ENCODE measurements at regions not wholly inside any gene's neighbourhood (a gene's known extent, or its start where the extent isn't known, plus 50 kb on each side); places are given as distances from the start of the nearest gene placed in this dataset.

DNA sequence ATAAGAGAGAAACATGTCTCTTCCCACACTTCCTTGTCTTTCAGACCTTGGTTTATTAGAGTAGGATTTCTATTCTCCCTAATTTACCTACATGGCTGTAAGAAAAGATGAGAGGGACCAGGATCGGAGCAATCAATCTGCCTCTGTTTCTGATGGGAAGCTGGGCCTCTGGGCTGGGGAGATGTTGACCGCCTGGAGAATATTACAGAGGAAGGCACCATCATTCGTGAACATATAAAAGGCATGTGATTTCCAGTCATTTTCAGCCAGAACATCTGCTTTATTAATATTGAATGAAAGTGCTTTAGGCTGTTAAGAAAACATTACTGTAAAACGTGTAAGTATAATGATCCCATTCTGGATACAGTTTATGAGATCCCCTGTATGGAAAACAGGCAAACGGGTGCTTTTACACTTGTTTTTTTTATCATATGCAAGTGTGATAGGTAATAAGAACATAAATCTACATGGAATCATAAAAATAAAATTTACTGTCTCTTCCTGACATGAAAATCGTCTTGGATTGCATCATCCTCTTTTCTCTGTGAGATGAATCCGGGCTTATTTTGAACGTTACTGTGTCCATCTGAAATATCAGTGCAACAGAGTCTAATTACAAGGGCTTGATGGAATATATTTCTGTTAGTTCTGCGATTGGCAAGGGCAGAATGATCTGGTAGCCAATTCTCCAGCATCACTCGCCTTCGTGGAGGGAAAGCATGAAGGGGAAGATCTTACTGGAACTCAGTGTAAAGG lies 94.5 kb upstream of the BAIAP2L1 start:
- Mint-ChIP-seq H3K27me3 (peaks cover 5% of the 10 kb centered on the region), H3K4me1 (no peaks in the 10 kb centered on the region)
- ATAC-seq, result no peak

DNA sequence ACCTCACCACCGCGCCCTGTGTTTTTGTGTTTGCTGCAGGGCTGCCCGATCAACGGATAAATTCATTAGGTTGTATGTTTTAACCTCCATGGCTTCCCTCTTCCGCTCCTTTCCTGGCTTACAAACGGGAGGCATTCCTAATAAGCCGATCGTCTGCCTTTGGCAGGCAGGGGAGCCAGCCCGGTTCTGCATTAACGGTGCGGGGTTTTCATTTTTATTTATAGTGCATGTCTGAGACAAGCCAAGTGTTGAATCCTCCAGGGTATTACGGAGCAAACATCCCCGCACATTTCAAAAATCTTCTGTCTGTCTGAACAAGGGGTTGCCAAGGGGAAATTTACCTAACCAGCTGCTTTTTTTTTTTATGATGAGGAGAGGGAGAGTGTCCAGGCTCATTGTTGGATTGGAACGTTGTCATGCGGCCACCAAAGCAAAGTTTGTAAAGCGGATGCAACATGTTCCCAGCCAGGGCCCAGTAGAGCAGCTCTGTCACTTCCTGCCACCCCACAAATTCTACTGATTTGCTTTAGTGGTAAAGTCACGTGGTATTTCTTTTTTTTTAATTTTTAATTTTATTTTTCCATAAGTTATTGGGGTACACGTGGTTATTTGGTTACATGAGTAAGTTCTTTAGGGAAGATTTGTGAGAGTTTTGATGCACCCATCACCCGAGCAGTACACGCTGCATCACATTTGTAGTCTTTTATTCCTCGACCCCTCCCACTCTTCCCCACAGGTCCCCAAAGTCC lies 92.3 kb upstream of the BAIAP2L1 start:
- ATAC-seq (no peak), DNase-seq (no peak)
- H3K9me3 Mint-ChIP-seq, result peaks cover 14% of the 10 kb centered on the region
- no peak overlapping the region for H3K4me3 Mint-ChIP-seq
- no peaks in the 10 kb centered on the region for H3K4me1 Mint-ChIP-seq
- H3K36me3 Mint-ChIP-seq (ENCODE audit: low read depth), result no peaks in the 10 kb centered on the region
- peaks cover 2% of the 10 kb centered on the region for H3K27me3 Mint-ChIP-seq
- H3K27ac Mint-ChIP-seq, result no peak overlapping the region

More for the DNA sequence above, 94.5 kb upstream of the BAIAP2L1 start:
- Mint-ChIP-seq H3K36me3 (ENCODE audit: low read depth) (no peaks in the 10 kb centered on the region), H3K4me3 (no peak overlapping the region), H3K9me3 (peaks cover 22% of the 10 kb centered on the region), H3K27ac (no peak overlapping the region)
- no peak for DNase-seq

GRCh38 chr7:98488167-98488566 lies 87.3 kb upstream of the BAIAP2L1 start:
- no peak overlapping the region for H3K27ac Mint-ChIP-seq

GRCh38 chr7:98483964-98484545 lies 83.2 kb upstream of the BAIAP2L1 start:
- Mint-ChIP-seq H3K9me3 (peaks cover 4% of the 10 kb centered on the region), H3K4me3 (no peak overlapping the region), H3K27ac (no peak overlapping the region), H3K27me3 (peaks cover 6% of the 10 kb centered on the region), H3K4me1 (no peaks in the 10 kb centered on the region), H3K36me3 (ENCODE audit: low read depth) (no peaks in the 10 kb centered on the region)
- no peak for ATAC-seq
- DNase-seq, result no peak

More at GRCh38 chr7:98488167-98488566, 87.3 kb upstream of the BAIAP2L1 start:
- H3K36me3 Mint-ChIP-seq (ENCODE audit: low read depth), result no peaks in the 10 kb centered on the region
- H3K27me3 Mint-ChIP-seq, result peaks cover 6% of the 10 kb centered on the region
- DNase-seq, result no peak
- peaks cover 4% of the 10 kb centered on the region for H3K9me3 Mint-ChIP-seq
- H3K4me3 Mint-ChIP-seq, result no peak overlapping the region
- no peaks in the 10 kb centered on the region for H3K4me1 Mint-ChIP-seq
- no peak for ATAC-seq

DNA sequence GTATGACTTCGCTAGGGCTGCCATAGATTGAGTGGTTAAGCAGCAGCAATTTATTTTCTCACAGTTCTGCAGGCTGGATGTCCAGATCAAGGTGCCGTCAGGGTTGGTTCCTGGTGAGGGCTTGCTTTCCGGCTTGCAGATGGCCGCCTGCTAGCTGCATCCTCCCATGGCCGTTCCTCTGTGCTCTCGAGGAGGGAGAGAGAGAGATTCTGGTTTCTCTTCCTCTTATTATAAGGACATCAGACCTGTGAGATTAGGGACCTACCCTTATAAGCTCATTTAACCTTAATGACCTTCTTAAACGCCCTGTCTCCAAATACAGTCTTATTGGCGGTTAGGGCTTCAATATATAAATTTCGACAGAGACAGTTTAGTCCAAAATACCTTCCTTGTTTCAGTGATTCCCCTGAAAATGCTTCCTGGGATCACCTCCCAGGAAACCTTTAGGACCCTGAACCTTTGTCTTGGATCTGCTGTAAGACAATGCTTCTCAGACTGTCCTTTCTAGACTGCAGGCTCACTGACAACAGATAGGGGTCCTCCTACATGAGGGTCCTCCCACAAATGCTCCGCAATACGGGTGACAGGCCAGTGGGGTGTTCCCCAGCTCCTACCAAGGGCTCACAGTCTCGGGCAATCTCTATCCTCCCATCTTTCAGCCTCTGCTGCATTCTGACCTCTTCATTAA lies 82.5 kb upstream of the BAIAP2L1 start:
- Mint-ChIP-seq H3K27ac (no peak overlapping the region), H3K27me3 (peaks cover 6% of the 10 kb centered on the region), H3K36me3 (ENCODE audit: low read depth) (no peaks in the 10 kb centered on the region), H3K4me1 (no peaks in the 10 kb centered on the region), H3K9me3 (peaks cover 4% of the 10 kb centered on the region), H3K4me3 (no peak overlapping the region)
- DNase-seq (no peak), ATAC-seq (no peak)

DNA sequence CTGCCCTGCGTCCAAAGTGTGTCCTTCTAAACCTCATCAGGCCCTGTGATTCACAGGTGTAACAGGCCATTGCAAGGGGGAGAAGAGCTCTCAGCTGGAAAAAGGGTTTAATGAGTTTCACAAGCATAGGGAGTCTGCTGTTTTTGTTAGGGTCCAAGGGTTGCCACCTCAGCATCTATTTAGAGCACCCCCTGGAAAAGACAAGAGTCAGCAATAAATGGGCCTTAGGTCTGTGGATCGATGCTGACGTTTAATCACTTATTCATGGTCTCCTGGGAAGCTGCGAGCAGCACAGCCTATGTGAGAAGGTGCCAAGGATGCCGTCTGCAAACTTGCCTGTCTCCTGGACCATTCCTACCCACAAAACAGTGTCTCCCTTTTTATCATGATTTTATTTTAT lies 78.4 kb upstream of the BAIAP2L1 start:
- Mint-ChIP-seq H3K4me3 (no peak overlapping the region), H3K27me3 (peaks cover 4% of the 10 kb centered on the region), H3K27ac (no peak overlapping the region), H3K9me3 (no peaks in the 10 kb centered on the region), H3K36me3 (ENCODE audit: low read depth) (no peaks in the 10 kb centered on the region), H3K4me1 (no peaks in the 10 kb centered on the region)
- DNase-seq (no peak), ATAC-seq (no peak)

GRCh38 chr7:98475352-98475751 lies 74.5 kb upstream of the BAIAP2L1 start:
- ATAC-seq, result no peak
- H3K4me3 Mint-ChIP-seq, result no peak overlapping the region

GRCh38 chr7:98474558-98474957 lies 73.7 kb upstream of the BAIAP2L1 start:
- Mint-ChIP-seq H3K4me1 (peaks cover 3% of the 10 kb centered on the region), H3K4me3 (no peak overlapping the region), H3K36me3 (ENCODE audit: low read depth) (no peaks in the 10 kb centered on the region), H3K27me3 (peaks cover 31% of the 10 kb centered on the region), H3K27ac (no peak overlapping the region), H3K9me3 (no peaks in the 10 kb centered on the region)
- DNase-seq, result no peak
- ATAC-seq, result no peak

More at GRCh38 chr7:98475352-98475751, 74.5 kb upstream of the BAIAP2L1 start:
- DNase-seq, result no peak
- Mint-ChIP-seq H3K4me1 (peaks cover 3% of the 10 kb centered on the region), H3K36me3 (ENCODE audit: low read depth) (no peaks in the 10 kb centered on the region), H3K27ac (no peak overlapping the region), H3K9me3 (no peaks in the 10 kb centered on the region), H3K27me3 (peaks cover 24% of the 10 kb centered on the region)

DNA sequence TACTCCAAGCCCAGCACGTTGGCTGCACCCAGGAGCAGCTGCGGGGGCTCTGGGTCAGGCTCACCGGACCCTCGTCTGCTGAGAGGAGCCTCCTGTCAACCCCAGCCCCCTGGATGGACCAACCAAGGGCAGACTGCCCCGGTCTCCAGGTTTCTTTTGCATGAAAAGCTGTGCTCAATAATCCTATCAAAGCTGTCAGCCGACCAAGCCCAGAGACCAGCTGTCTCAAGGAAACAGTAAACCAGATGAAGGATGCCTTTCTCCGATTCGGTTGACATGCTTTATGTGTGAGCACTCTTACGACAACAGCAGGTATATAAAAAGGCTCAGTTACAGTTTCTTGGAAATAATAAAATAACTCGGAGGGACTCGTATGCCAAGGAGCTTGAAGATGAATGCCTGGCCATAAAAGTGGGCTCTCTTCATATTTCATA lies 71.6 kb upstream of the BAIAP2L1 start:
- ATAC-seq (no peak), DNase-seq (no peak)
- H3K36me3 Mint-ChIP-seq (ENCODE audit: low read depth), result no peaks in the 10 kb centered on the region
- no peaks in the 10 kb centered on the region for H3K9me3 Mint-ChIP-seq
- H3K27me3 Mint-ChIP-seq, result peaks cover 34% of the 10 kb centered on the region
- H3K4me1 Mint-ChIP-seq, result peaks cover 3% of the 10 kb centered on the region
- no peak overlapping the region for H3K4me3 Mint-ChIP-seq
- no peak overlapping the region for H3K27ac Mint-ChIP-seq

DNA sequence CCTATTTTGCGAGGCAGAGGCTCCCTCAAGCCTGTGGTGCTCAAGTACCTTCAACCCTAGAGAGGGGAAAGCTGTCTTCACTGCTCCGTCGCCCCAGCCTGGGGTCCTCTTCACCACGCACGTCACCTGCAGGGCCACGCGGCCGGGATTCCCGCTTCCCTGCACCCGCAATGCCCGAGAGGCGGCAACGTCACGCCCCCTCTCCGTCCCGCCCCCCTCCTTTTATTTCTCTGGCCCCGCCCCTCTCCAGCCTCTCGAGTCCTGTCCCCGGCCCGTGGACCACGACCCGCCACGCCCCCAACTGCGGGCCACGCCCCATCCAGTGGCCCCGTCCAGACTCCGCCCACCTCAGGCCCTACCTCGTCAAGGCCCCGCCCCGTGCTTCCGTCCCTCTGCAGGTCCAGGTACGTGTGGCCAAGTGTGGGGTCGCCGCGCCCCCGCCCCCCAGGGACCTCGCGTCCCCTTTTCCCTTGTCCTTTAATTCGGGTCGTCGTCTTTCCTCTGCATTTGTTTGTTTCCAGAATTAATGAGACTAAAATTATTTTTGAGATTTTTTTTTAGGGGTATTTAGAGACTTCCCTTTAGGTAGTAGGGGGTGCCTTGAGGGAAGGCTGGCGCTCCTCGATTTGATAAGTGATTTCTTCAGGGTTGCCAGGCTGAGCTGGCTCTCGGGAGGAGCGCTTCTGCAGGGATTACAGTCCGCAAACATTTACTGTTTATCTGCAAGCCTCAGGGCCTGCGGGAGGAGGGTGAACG lies 69.8 kb upstream of the BAIAP2L1 start:
- ATAC-seq, result no peak
- no peaks in the 10 kb centered on the region for H3K9me3 Mint-ChIP-seq
- H3K27ac Mint-ChIP-seq, result no peak overlapping the region
- no peaks in the 10 kb centered on the region for H3K36me3 Mint-ChIP-seq (ENCODE audit: low read depth)
- DNase-seq, result peak; percentile 21
- H3K27me3 Mint-ChIP-seq, result peaks cover 33% of the 10 kb centered on the region
- peaks cover 3% of the 10 kb centered on the region for H3K4me1 Mint-ChIP-seq
- no peak overlapping the region for H3K4me3 Mint-ChIP-seq

- Mint-ChIP-seq H3K4me1 (peaks cover 3% of the 10 kb centered on the region), H3K27ac (no peak overlapping the region), H3K4me3 (no peak overlapping the region)
Observed at GRCh38 chr7:98469088-98469487, 68.2 kb upstream of the BAIAP2L1 start.

DNA sequence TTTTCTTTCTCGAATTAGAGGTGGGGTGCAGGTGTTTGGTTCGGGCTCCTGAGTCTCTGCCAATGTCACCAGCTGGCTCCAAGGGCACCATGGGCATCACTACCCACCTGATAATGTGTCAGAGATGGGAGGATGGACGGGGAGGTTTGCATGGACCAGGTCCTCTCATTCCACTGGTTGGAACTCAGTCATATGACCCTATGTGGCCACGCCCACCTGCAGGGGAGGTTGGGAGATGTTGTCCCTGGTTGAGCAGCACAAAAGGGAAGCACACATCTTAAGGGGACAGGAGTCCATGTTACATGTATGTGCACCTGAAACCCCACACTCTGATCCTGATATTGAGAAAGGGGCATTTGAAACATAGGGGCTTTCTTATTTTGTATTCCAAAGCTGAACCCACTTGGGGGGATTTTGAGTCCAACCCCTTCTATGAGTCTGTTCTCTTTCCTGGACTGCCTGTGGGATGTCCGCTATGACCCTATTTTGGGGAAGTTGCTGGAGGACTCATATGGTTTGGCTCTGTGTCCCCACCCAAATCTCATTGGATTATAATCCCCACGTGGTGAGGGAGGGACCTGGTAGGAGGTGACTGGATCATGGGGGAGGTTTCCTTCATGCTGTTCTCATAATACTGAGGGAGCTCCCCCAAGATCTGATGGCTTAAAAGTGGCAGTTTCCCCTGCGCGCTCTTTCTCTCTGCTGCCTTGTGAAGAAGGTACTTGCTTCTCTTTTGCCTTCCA lies 66.9 kb upstream of the BAIAP2L1 start:
- Mint-ChIP-seq H3K27ac (no peak overlapping the region), H3K4me1 (peaks cover 3% of the 10 kb centered on the region), H3K4me3 (no peak overlapping the region), H3K36me3 (ENCODE audit: low read depth) (no peaks in the 10 kb centered on the region), H3K9me3 (no peaks in the 10 kb centered on the region), H3K27me3 (peaks cover 28% of the 10 kb centered on the region)
- no peak for DNase-seq
- no peak for ATAC-seq

More at GRCh38 chr7:98469088-98469487, 68.2 kb upstream of the BAIAP2L1 start:
- H3K27me3 Mint-ChIP-seq, result peaks cover 33% of the 10 kb centered on the region
- no peak for ATAC-seq
- DNase-seq, result no peak
- no peaks in the 10 kb centered on the region for H3K9me3 Mint-ChIP-seq
- no peaks in the 10 kb centered on the region for H3K36me3 Mint-ChIP-seq (ENCODE audit: low read depth)

DNA sequence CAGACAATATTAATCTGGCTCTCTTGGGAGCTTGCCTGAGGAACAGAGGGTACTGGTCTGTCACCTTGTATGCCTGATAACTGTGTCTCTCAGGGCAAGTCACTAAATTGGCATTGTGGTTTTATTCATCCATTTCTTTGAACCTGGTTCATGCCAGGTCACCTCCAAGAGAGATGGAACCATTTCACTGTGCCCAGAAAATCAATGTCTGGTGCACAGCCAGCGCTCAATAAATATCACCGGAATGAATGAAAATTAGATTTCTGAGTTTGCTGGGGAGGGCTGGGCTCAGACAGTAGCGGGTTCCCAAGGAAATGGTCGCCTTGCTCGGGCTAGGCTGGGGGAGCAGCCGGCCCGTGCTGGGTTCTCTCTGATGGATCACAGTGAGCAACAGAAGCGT lies 64.1 kb upstream of the BAIAP2L1 start:
- H3K9me3 Mint-ChIP-seq, result no peaks in the 10 kb centered on the region
- H3K27me3 Mint-ChIP-seq, result peaks cover 12% of the 10 kb centered on the region
- no peaks in the 10 kb centered on the region for H3K36me3 Mint-ChIP-seq (ENCODE audit: low read depth)
- ATAC-seq (no peak), DNase-seq (no peak)
- H3K4me1 Mint-ChIP-seq, result no peaks in the 10 kb centered on the region
- no peak overlapping the region for H3K4me3 Mint-ChIP-seq
- H3K27ac Mint-ChIP-seq, result no peak overlapping the region
